NCI-H2171 treated with DMSO at 0.1 percent for 48 hours (cell line): ENCODE measurements at regions not wholly inside any gene's neighbourhood (a gene's known extent, or its start where the extent isn't known, plus 50 kb on each side); places are given as distances from the start of the nearest gene placed in this dataset.
"Not testable (repeated sequence)": the region's sequence is repeated elsewhere in the genome, so short reads cannot be mapped to it uniquely, and the experiment has no call there.

ENCODE experiments used
- DNase-seq: peaks from one replicate; lab custom pipeline; 2025; lab: John Stamatoyannopoulos, UW

DNA sequence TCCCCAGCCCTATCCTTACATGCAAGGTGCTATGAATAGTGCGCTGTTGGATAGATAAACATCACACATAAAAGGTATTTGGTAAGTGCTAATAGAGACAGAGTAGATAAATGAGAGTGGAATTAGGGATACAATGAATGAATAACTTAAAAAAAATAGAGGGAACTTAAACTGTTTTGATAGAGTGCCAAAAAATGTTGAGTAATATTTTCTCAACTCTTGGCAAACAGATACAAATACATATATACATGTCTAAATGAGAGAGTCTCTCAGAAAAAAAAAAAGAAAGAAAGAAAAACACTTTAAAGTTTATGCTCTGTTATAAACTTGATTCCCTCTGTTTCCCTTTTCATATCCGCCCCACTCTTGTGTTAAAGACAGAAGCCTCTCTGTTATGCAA, 667.4 kb downstream of the ROBO2 start:
- DNase-seq = no peak

DNA sequence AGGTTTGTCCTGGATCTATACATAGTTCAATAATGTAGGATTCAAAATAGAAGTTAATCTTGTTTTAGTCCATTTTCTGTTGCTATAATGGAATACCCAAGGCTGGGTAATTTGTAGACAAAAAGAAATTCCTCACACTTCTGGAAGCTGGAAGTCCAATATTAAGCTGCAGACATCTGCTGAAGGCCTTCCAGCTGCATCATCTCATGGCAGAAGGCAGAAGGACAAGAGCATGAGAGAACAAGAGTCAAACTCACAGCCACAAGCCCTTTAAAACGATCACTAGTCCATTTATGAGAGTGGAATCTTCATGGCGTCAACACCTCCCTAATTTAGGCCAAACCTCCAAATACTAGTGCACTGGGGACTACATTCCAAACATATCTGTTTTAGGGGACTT, 669.3 kb downstream of the ROBO2 start:
- no peak for DNase-seq

DNA sequence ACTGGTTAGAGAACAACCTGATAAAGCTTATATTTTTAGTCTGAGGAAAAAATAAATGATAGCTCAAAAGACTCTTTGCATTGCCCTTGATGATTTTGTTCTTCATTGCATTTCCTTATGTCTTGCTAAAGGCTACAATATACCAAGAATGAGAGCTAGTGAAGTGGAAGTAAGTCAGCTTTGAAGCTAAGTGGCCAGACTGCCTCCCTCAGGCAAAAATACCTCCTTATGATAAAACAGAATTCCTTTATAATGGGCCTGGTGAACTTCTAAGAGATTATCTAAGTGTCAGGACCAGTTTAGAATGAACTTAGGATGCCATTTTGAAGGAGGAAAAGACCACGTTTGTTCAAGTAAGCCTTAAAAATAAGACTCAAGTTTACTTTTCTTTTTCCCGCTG, 678.4 kb downstream of the ROBO2 start:
- DNase-seq = no peak

DNA sequence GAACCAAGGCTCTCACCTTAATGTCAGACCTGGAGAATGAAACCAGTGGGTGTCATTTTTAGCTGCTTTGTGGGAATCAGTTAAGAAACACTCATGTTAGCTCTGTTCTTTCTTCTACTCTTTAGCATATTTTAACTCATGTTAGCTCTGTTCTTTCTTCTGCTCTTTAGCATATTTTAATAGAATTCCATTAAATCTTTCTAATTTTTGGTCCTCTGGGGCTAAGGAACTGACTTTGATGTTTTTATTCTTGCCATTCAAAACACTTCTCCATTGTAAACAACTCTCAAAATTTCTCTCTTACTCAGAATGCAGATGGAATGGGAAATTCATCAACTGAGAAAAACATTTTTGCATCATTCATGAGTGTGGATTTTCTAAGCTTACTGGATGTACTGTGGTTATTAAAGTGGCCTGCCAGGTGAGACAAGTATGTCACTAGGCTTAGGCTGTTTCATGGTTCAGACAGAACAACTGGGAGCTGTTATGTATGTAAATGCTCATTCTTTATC, 680.6 kb downstream of the ROBO2 start:
- DNase-seq = no peak

DNA sequence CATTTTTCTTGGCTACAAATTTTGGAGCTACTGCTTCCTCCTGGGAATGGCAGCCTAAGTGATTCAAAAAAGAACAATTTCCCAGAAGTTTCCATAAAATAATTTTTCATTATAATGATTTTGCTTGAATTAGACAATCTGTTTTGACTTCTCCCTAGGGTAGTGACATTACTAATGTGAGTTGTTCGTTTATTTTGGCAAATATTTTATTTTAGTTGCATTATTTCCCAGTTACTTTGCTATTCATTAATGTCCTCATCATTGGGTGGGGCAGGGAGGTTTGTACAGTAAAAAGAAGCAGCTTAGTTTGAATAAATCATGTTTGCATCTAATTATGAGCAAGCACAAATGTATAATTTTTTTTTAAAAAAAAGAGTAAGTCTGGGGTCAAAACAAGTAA, 686.6 kb downstream of the ROBO2 start:
- no peak for DNase-seq

DNA sequence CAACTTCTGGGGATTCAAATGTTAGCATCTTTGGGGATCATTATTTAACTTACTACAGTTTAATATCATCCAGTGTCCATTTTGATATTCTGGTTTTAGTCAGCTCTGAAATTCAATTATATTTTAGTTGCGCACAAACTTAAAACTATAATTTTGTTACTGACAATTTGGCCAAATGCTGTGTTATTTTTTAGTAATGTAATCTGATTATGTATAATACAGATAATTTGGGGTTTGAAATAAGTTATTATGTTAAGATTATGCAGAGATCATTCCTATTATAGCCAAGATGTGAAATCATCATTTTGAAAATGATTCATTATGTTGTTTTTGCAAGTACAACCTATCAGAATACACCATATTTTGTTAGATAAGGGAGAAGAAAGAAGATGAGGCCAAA, 706.1 kb downstream of the ROBO2 start:
- no peak for DNase-seq

DNA sequence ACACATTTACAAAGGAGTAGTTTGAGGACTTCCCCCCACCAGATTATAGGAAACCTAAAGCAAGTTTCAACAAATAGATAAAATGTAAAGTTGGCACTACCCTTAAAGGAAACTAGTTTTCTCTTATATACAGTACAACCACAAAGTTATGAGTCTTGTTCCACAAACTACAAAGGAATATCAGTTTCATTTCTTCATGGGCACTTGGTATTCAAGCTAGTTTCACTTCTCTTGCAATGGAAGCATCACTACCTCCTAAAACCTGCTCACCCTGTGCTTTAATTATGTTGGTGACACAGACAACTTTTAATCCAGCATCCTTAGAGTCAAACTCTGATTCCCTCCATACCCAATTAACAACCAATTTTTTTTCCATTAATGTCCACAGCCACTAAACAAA, 707.0 kb downstream of the ROBO2 start:
- no peak for DNase-seq

DNA sequence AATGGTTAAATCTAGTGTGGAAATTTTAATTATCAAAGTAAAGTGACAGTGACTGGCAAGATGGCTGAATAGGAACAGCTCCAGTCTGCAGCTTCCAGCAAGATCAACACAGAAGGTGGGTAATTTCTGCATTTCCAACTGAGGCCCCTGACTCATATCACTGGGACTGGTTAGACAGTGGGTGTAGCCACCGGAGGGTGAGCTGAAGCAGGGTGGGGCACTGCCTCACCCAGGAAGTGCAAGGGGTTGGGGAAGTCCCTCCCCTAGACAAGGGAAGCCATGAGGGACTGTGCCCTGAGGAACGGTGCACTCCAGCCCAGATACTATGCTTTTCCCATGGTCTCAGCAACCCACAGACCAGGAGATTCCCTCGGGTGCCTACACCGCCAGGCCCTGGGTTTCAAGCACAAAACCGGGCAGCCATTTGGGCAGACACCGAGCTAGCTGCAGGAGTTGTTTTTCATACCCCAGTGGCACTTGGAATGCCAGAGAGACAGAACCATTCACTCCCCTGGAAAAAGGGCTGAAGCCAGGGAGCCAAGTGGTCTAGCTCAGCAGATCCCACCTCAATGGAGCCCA, 716.6 kb downstream of the ROBO2 start:
- not testable (repeated sequence) for DNase-seq

DNA sequence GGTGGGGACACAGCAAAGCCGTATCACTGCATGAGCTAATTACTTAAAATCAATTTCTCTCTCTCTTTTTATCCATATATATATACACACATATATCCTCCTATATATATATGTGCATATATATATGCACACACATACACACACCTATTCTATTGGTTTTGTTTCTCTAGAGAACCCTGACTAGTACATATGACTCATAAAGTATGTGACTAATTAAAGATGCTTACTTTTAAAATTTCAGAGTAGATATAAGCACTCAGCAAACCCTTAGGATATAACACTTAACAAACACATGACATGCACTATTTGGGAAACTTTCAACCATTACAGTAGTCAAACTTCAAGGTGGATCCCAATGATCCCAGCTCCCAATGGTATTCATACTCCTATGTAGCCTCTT, 732.6 kb downstream of the ROBO2 start:
- DNase-seq = no peak

DNA sequence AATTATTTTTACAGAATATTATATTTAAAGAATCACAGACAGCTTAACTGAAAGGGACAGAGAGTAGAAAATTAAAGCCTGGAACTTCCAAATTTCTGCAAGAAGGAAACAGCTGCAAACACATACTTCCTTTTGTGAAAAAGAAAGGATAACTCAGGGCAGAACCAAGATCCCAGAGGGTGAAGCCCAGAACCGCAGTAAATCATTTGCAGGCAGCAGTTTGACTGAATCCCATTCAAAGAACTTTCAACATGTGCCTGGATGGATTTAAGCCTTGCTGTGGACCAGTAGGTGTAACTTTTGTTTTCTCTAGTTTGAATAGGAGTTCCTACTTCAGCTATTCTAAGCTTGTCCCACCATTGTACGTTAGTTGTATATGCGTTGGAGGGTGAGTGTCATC, 733.2 kb downstream of the ROBO2 start:
- DNase-seq = no peak

DNA sequence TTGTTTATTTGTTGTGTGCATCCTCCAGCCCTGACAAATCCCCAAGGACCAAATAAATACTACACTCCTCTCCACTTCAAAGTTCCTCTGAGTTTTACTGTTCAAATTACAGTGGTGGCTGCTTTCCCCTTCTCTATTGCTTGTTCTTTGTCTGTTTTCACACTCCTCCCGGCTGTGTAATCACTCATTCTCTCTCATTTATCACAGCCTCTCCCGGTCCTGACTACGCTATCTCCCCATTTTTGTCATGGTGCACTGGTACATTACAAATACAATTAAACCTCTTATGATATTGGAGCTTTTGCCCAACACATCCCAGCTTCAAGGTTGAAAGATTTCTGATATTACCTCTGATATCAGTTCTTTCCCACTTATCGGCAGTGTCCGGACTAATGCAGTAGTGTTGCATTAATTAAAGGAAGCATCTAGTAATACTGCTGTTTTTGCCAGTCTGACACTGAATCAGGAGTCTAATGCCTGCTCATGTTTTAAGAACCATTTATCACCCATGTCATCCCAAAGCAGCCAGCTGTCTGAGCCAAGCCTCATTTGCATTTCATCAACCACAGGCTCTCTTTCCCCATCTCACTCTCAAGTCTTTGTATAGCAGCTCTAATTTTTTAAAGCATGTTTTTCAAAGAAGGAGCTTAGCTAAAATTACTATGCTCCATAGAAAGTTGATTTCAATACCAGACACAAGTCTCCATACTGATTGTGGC, 740.5 kb downstream of the ROBO2 start:
- peak; percentile 13 for DNase-seq

DNA sequence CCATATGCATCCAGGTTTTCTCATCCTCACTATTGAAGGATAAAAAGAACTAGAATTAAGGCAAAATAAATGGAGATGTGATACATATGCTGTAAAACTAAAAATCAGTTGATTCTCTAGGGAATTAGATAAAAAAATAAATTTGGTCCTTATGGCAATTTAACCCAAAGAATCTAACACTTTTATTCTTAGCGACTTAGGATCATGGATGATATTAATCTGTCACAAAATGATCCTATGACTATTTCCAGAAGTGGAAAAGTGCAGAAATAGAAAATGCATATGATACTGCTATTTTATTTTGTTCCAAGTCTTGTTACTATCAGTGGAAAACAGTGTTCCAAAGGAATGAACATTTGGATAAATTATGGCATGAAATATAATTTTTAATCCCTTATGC, 746.3 kb downstream of the ROBO2 start:
- no peak for DNase-seq

DNA sequence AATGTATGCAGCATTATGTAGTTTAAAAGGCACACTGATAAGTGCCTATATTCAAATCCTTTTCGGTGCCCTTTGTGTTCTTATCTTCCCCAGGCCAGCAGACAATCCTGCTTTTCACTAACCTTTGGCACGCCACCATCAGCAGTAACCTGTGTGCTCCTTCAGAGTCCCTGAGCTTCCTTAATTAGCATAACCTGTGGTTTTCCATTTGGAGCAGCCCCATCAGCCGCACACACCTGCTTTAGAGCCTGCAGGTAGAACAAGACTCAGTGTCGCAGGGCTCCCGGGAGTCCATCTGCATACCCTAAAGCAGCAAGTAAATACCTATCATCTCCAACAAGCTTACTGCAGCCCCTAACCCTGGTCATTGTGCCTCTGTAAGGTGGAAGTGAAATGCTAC, 755.1 kb downstream of the ROBO2 start:
- peak; percentile 30 for DNase-seq

DNA sequence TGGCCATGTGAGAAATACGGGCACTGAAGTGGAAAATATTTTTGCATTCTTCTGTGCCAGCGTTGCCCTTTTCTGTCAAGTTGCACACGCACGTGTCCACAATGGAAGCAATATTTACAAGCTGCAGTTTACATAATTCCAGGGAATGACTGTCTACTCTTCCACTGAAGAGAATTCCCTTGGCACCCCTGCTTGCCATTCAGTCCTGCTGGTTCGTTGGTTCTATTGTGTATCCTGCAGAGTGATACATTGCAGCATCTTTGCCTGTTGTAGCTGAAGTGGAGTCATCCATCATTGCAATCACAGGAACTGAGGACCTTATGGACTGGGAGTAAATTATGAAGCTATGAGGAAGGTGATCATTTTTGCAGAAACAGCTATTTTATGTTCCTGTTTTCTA, 759.4 kb downstream of the ROBO2 start:
- DNase-seq = peak; percentile 31

DNA sequence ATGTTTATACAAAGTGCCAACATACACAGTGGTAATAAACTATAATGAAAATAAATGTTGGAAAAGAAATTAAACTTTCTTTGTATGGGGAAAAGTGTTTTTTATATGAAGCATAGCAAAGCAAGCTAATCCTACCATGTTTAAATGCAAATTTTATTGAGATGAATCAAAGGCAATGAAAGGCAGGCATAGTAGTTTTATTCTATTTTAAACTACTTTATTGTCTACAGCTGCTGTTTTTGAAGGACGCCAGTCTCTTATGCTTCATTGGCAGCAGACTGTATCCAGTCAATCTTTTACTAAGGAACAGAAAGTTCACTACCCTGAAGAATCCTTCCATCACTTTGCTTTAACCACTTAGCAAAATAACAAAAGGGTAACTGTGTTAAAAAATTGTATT, 761.0 kb downstream of the ROBO2 start:
- no peak for DNase-seq

DNA sequence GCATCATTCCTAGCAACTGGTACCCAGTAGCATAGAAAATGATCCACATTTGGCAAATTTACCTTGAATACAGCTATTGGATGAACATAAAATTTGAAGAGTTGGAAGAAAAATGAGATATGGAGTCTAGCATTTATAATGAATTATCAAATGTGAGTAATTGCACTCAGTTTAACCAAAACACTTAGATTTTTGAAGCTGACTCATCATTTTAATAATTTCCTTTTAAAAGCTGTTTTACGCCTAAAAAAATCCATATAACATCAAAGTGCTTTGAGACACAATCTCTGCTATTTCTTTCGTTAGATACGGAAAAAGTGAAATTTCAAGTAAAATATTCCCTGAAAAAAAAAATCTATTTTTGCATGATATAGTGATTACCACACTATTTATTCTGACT, 767.4 kb downstream of the ROBO2 start:
- DNase-seq = no peak

DNA sequence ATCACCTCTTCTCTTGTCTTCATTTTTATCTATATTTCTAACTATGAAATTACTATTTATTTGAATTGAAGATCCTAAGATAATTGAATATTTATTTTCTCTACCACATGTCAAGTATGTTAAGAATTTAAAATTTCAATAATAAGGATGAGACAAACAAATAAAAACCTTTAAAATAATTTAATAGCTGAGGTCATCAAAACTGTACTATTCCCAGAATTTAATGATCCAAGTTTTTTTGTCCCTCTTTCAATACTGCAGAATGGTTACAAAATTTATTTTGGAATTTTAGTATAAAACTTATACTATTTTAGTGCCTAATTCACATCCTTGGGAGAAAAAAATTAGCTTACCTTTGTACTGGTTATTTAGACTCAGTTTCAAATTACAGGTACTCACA, 774.9 kb downstream of the ROBO2 start:
- DNase-seq = no peak

DNA sequence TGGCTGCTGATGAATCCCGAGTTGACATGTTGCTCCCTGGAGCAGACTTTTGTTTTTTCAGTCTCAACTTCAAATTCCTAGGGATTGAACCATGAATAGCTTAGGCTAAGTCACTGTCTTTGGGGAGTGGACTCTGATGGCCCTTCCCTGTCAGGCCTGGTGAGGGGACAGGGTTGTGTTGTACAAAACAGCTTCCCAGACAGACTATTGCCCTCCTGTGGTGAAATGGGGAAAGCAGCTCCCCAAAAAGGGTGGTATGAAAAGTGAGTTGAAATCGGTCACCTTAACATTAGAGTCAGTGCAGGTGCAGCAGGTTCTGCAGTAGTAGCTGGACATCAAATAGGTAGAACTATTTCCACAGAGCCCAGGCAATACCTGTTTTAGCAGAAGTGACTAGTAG, 775.6 kb downstream of the ROBO2 start:
- no peak for DNase-seq

DNA sequence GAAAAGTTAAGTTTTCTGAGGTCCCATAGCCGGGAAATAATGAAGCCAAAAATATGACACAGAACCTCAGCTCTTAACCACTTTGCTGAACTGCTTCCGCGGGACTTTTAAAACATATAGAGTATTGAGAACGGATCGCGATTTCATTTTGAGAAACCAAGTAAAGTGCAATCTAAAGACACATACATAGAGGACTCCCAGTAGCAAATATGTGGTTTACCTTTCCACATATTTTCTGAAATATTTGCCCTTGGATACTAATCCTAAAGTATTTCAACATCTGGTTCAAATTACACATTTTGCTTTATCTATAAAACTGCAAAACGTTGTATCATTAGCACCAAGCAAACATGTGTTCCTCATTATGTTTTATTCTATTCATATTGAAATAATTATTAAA, 776.5 kb downstream of the ROBO2 start:
- no peak for DNase-seq

DNA sequence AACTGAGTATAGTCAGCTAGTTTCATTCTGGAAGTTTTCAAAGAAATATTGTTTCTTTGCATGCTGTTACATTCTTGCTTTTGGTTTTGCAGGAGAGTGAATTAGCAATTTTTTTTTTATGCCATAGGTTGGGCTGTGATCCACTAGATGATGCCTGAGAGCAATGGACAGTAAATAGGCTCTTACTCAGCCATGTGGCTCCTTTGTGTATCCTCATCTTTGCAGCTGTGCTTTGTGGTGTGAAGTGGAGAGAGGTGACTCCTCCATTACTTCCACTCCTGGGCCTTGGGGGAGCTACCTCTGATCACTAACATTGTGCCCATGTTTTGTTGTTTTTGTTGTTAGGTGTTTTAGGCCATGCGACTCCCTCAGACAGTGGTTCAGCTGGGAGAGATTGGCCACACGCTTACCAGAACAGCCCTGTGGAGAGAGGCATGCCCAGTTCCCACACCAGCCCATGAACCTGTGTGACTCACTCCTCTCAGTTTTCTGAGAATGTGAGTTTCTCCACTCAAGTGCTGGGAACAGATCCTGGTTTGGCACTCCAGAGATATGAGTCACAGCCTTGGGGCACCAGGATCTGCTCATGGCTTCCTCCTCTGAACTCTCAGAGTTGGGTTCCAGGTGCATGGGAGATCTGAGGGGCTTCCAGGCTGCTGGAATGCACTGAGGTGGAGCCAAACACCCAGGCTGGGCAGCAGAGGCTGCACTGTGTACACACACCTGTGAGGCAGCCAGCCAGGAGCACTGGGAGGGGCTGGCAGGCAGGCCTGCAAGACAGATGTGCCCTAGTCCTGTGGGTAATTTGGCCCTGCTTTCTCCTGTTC, 785.3 kb downstream of the ROBO2 start:
- no peak for DNase-seq

DNA sequence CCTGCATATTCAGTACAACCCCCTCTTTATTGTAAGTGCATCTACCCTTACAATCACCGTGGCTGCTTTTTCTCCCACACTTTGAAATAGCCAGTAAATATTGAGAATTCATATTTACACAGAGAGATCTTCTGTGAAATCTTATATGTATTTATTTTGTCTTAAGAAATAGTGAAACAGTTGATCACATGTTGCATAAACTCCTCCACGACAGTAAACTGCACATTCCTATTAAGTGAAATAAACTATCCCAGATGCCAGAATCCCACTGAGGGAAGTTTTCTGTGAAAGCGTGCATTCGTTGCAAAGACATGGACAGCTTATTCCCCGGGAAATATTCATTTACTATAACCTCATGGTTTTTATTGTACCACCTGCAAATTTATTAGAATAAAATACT, 796.0 kb downstream of the ROBO2 start:
- no peak for DNase-seq

DNA sequence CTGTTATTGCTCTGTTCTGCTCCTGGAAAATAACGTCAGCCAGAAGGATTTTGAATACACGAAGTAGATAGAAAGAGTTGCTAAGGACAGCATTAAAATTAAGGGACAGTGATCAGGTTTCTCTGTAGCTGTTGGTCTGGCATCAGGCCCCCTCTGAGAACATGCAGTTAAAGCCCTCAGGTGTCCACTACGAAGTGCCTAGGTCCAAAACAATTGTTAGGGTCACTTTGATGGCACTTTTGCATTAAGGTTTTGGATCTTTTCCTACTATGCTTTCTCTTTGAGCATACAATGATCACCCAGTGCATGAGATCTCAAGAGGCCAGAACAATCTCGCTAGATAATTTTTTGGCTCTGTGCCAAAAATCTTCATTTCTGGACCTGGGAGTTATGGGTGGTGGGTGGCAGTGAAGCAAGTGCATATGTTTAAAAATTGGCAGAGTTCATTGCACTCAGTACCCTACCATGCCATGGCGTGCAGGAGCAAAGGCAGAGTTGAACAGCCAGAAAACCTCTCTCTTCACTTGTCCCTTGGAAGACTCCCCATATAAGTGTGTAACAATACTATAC, 797.6 kb downstream of the ROBO2 start:
- no peak for DNase-seq

DNA sequence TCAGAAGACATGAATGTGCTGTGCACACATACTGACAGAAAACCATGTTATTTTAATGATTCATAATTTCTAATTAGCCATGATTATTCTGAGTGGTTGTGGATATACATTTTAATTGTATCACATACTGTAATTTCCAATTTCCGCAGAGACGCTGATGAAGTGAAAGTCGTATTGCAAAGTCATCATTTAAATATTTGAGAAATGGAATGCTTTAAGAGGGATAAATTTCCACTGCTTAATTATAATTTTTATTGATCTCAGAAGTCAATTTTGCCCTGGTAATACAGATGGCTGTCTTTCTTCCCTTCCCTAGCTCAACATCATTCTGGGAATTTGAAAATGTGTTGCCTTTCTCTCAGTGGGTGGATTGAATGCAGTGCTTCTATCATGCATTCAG, 819.3 kb downstream of the ROBO2 start:
- DNase-seq = no peak
